IMR-90 (cell line): ENCODE measurements at regions not wholly inside any gene's neighbourhood (a gene's known extent, or its start where the extent isn't known, plus 50 kb on each side); places are given as distances from the start of the nearest gene placed in this dataset.

Experiments used
- MAZ ChIP-seq: IDR thresholded peaks from 2 replicates; pipeline ENCODE4 v1.6.1; 2012; ENCODE audit warnings: low read depth, mild to moderate bottlenecking, low read length, improper control_type of control experiment, moderate library complexity, borderline replicate concordance
- MXI1 ChIP-seq: IDR thresholded peaks from 2 replicates; pipeline ENCODE4 v1.6.1; 2012; ENCODE audit warnings: low read depth, mild to moderate bottlenecking, low read length, moderate library complexity, borderline replicate concordance
- NFE2L2 ChIP-seq: fragments of 150-350 bp; IDR thresholded peaks from 2 replicates; pipeline ENCODE4 v1.6.1; 2016; ENCODE audit warnings: low read depth, mild to moderate bottlenecking, low read length
- POLR2A ChIP-seq: IDR thresholded peaks from 2 replicates; pipeline ENCODE4 v1.6.1; 2012; ENCODE audit warnings: mild to moderate bottlenecking, low read depth, low read length
- RFX5 ChIP-seq: IDR thresholded peaks from 2 replicates; pipeline ENCODE4 v1.8.0; 2012; ENCODE audit warnings: low read depth, mild to moderate bottlenecking, low read length, moderate library complexity
- TF ChIP-seq, protein P1 (sequence below): conservative IDR thresholded peaks from 2 replicates; pipeline ENCODE4 v1.5.1; 2012; ENCODE audit warnings: mild to moderate bottlenecking, low read depth, low read length, improper control_type of control experiment

DNA sequence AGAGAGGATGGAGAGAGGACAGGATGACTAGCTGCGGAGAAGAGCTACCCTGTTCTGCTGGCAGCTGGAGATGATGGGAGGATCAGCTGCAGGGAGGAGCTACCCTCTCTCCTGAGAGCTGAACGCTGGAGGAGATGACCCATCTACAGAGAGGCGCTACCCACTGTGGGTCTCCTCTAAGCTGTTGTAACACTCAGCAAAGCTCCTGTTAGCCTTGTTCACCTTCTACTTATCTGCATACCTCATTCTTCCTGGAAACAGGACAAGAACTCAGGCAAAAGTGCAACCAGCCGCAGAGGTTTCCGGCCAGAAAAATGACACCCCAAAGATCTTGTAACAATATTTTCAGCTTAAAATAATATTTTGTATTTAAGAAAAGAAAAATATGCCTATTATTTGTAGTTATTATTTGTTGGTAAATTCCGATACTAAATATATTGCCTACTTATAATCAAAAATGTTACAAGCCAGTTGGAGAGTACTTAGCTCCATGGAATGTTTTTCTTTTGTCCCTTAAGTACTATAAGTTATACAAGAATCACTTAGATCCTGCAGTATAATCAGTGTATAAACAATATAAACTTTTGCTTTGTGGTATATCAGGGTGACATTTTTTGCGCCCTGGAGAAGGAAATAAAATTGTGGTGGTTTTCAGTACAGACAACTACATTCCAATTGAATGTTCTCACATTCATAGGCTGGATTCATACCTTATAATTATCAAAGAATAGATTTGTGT is 1188.0 kb upstream of the CADM2 start:
- TF ChIP-seq, protein P1, sequence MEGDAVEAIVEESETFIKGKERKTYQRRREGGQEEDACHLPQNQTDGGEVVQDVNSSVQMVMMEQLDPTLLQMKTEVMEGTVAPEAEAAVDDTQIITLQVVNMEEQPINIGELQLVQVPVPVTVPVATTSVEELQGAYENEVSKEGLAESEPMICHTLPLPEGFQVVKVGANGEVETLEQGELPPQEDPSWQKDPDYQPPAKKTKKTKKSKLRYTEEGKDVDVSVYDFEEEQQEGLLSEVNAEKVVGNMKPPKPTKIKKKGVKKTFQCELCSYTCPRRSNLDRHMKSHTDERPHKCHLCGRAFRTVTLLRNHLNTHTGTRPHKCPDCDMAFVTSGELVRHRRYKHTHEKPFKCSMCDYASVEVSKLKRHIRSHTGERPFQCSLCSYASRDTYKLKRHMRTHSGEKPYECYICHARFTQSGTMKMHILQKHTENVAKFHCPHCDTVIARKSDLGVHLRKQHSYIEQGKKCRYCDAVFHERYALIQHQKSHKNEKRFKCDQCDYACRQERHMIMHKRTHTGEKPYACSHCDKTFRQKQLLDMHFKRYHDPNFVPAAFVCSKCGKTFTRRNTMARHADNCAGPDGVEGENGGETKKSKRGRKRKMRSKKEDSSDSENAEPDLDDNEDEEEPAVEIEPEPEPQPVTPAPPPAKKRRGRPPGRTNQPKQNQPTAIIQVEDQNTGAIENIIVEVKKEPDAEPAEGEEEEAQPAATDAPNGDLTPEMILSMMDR = no peak
- TF ChIP-seq POLR2A = no peak
- TF ChIP-seq MXI1 = no peak
- no peak for TF ChIP-seq MAZ
- TF ChIP-seq RFX5 = no peak
- no peak for TF ChIP-seq NFE2L2
